ENCODE measurements at regions not wholly inside any gene's neighbourhood (a gene's known extent, or its start where the extent isn't known, plus 50 kb on each side); places are given as distances from the start of the nearest gene placed in this dataset.
"Not testable (repeated sequence)": the region's sequence is repeated elsewhere in the genome, so short reads cannot be mapped to it uniquely, and the experiment has no call there.

GRCh38 chr15:53038655-53038941, 248.5 kb upstream of the ONECUT1 start:
- no peak for DNase-seq (ENCODE audit: low read depth in 1 of 2, low spot score in 1 of 2)

DNA sequence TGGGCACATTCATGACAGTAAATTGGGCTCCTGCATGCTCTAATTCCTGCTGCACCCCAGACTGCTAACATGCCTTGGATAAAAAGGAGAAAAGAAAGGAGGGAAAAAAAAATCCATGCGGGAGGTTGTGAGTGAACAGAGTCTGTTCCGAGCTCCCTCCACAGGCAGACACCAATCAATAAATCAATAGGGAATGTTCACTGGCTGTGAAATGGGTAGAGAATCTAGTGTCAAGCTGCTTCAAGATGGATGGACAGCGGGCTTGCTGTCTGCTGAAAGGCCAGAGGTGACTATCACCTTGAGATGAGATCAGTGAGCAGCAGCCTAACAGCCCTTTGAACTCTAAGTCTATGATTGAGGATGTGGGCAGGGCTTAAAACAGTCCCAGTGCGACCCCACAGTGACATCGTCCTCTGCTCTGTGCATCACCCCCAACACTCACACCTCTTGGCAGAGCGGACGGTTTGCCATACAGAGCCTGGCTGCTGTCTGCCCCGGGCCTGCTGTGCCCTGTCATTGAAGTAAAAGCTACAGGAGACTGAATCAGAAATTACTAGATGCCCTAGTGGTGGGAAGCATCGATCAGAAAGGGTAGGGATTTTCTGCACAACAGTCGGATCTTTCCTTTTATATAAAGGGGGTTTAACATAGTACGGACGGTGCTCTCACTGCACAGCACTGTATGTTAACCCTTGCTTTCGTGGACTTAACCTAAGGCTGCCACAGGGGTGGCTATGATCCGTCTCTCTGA, 247.9 kb upstream of the ONECUT1 start:
- no peak for DNase-seq (ENCODE audit: low read depth in 1 of 2, low spot score in 1 of 2)

- no peak for DNase-seq (ENCODE audit: low read depth in 1 of 2, low spot score in 1 of 2)
Measured at GRCh38 chr15:53036641-53037040, 246.5 kb upstream of the ONECUT1 start.

- DNase-seq (ENCODE audit: low read depth in 1 of 2, low spot score in 1 of 2), result no peak
Measured at GRCh38 chr15:53034767-53035245, 244.7 kb upstream of the ONECUT1 start.

- DNase-seq (ENCODE audit: low read depth in 1 of 2, low spot score in 1 of 2), result no peak
Measured at GRCh38 chr15:53033709-53034108, 243.6 kb upstream of the ONECUT1 start.

DNA sequence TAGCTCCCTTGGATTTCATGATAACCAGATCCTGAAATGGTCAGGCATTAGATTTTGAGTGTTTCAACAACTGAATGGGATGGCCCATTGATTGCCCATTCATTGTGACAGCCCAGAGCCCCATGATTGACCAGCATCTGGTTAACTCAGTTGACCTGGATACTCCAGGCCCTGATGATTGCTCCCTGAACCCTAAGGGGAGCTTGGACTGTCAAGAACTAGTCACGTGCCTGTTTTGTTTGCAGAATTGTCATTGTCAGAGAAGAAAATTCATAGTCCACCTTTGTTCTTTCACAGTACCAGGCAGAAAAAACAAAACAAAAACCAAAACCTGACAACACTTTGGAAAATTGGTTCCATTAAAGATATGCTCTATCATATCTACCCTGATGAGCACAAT, 241.3 kb upstream of the ONECUT1 start:
- no peak for DNase-seq (ENCODE audit: low read depth in 1 of 2, low spot score in 1 of 2)

DNA sequence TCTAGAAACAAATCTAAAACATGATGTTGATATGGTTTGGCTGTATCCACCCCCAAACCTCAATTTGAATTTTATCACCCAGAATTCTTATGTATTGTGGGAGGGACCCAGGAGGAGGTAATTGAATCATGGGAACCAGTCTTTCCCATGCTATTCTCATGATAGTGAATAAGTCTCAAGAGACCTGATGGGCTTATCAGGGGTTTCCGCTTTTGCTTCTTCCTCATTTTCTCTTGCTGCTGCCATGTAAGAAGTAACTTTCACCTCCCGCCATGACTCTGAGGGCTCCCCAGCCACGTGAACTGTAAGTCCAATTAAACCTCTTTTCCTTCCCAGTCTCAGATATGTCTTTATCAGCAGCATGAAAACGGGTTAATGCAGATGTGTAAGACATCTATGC, 232.7 kb upstream of the ONECUT1 start:
- DNase-seq (ENCODE audit: low read depth in 1 of 2, low spot score in 1 of 2), result no peak

DNA sequence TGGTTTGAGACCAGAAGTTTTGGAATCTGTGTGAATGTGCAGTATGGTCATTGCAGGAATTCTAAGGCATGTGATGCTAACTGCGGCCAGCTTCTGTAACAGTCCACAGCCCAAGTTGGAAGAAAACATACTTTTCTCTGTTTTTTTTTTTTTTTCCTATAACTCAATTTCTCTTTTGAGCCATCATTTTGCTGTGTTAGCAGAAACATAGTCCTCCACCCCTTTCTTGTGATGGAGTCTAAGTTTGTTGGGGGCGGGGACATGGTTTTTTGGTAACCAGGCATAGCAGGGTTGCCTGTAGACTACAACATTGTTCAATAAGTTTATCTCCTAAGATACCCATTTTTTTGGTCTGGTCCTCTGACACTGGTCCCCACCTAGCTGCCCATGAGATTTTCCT, 223.2 kb upstream of the ONECUT1 start:
- no peak for DNase-seq (ENCODE audit: low read depth in 1 of 2, low spot score in 1 of 2)

- DNase-seq (ENCODE audit: low read depth in 1 of 2, low spot score in 1 of 2), result not testable (repeated sequence)
Measured at GRCh38 chr15:53011779-53012178, 221.6 kb upstream of the ONECUT1 start.

- DNase-seq (ENCODE audit: low read depth in 1 of 2, low spot score in 1 of 2), result no peak
Measured at GRCh38 chr15:53009093-53009492, 219.0 kb upstream of the ONECUT1 start.

GRCh38 chr15:53000409-53000808, 210.3 kb upstream of the ONECUT1 start:
- no peak for DNase-seq (ENCODE audit: low read depth in 1 of 2, low spot score in 1 of 2)

DNA sequence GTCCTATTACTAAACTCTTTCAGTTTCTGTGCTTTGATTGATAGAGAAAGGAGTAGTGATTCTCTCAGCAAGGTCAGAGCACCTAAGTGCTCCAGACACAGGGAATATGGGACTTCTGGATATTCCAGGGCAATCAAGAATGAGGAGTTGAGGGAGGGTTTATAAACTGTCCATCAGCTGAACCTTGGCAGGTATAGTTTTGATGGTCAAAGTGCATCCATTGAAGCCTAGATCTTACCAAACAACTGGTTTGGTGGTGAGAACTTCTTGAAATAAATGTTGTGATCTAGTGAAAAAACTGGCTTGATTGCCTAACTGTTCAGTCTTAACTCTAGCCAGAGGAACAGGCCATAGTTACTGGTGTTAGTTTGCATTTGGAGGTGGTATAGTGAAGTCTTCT, 207.0 kb upstream of the ONECUT1 start:
- no peak for DNase-seq (ENCODE audit: low read depth in 1 of 2, low spot score in 1 of 2)

DNA sequence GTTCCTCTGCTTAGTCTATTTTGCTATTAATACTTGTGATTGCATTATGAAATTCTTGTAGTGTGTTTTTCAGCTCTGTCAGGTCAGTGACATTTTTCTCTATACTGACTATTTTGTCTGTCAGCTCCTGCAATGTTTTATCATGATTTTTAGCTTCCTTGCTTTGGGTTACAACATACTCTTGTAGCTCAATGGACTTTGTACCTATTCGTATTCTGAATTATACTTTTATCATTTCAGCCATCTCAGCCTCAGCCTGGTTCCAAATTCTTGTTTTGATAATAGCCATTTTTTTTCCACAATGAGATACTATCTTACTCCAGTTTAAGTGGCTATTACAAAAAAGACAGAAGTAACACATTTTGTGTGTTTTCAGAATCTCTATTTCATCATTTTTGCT, 204.2 kb upstream of the ONECUT1 start:
- no peak for DNase-seq (ENCODE audit: low read depth in 1 of 2, low spot score in 1 of 2)

- DNase-seq (ENCODE audit: low read depth in 1 of 2, low spot score in 1 of 2), result no peak
Measured at GRCh38 chr15:52984507-52984906, 194.4 kb upstream of the ONECUT1 start.

DNA sequence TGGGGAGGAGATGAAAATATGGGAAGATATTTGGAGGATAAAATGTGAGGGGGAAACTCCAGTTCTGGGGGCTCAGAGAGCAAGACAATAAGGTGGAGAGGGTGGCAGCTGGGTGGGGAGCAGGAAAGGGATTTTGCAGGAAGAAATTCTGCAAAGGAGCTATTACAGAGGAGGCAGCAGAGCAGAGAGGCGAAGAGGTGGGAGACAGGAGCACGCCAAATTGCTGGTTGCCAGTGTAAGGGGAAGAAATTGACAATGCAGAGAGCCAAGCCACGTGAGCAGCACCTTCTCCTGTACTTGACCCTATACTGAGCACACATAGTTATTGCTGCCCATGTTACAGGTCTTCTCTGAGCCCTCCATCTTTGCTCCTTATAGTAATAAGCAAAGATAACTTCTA, 190.3 kb upstream of the ONECUT1 start:
- no peak for DNase-seq (ENCODE audit: low read depth in 1 of 2, low spot score in 1 of 2)

- no peak for DNase-seq (ENCODE audit: low read depth in 1 of 2, low spot score in 1 of 2)
Measured at GRCh38 chr15:52976516-52977075, 186.5 kb upstream of the ONECUT1 start.

- no peak for DNase-seq (ENCODE audit: low read depth in 1 of 2, low spot score in 1 of 2)
Measured at GRCh38 chr15:52975941-52976449, 185.9 kb upstream of the ONECUT1 start.

- DNase-seq (ENCODE audit: low read depth in 1 of 2, low spot score in 1 of 2), result no peak
Measured at GRCh38 chr15:52963865-52964264, 173.7 kb upstream of the ONECUT1 start.

GRCh38 chr15:52960283-52960682, 170.1 kb upstream of the ONECUT1 start:
- no peak for DNase-seq (ENCODE audit: low read depth in 1 of 2, low spot score in 1 of 2)

DNA sequence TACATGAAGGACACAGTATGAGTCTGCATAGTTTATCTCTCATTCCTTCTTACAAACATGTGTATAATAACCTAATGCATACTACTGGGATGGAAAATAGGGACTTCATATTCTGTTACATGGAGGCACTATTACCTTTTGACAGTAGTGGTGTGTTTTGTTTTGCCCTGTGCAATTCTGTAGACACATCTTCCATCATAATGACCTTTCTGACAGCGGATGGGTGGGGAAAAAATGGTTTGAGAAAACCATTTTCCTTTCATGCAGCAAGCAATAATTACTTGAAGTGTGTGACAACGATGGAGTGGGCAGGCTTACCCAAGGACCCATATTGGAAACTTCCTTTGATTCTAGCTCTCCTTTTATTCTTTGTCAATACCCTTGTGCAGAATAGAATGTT, 153.6 kb upstream of the ONECUT1 start:
- no peak for DNase-seq (ENCODE audit: low read depth in 1 of 2, low spot score in 1 of 2)

GRCh38 chr15:52936489-52936888, 146.4 kb upstream of the ONECUT1 start:
- no peak for DNase-seq (ENCODE audit: low read depth in 1 of 2, low spot score in 1 of 2)

GRCh38 chr15:52925130-52925529, 135.0 kb upstream of the ONECUT1 start:
- no peak for DNase-seq (ENCODE audit: low read depth in 1 of 2, low spot score in 1 of 2)

DNA sequence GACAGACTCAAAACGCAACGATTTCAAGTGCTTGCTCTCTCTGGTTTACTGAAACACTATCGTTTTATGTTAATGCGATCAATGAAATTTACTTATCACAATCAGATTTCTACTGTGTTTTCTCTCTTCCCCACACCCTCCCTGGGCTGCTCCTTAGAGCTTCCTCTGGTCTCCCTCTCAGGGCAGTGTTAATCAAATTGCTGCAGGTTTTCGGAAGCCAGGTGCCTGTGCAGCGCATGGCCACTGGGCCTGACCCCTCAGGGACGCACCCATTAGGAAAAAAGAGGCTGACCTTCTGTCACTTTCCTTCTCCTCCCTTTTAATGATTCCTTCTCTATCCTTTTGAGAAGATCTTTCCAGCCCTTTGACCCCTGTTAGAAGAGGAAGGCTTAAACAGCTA, 134.5 kb upstream of the ONECUT1 start:
- no peak for DNase-seq (ENCODE audit: low read depth in 1 of 2, low spot score in 1 of 2)

Measured in activated CD4-positive, alpha-beta T cell treated with anti-CD3 and anti-CD28 coated beads, Interleukin-2, amount 50 U/mL, for 24 hours (primary cell).